Fibroblast of lung (primary cell): ENCODE measurements at regions not wholly inside any gene's neighbourhood (a gene's known extent, or its start where the extent isn't known, plus 50 kb on each side); places are given as distances from the start of the nearest gene placed in this dataset.

Source experiments
- CTCF ChIP-seq, 2 donors: IDR thresholded peaks in 1 of 2; conservative IDR thresholded peaks in 1 of 2; 1 replicate in 1 of 2; 2 replicates in 1 of 2; pipeline ENCODE4 v1.5.1; 2011 to 2012; ENCODE audit warnings: low read length in 2 of 2, control low read depth in 1 of 2, inconsistent platforms in 1 of 2, low read depth in 1 of 2, mild to moderate bottlenecking in 1 of 2
- EZH2 ChIP-seq: IDR thresholded peaks from 2 replicates; pipeline ENCODE4 v1.5.1; 2012; ENCODE audit warnings: low read length, control low read depth, mild to moderate bottlenecking; ENCODE audit errors: missing control alignments

GRCh38 chr6:169907419-169908115, 156.1 kb downstream of the ERMARD start:
- no peak for TF ChIP-seq EZH2
- no peak for TF ChIP-seq CTCF (conservative IDR thresholded peaks at IDR 0.05 in 1 of 2, IDR thresholded peaks at IDR 0.05 in 1 of 2; ENCODE audit: low read depth in 1 of 2, low read length in 2 of 2)
